NCI-H510A treated with DMSO at 0.1 percent for 48 hours (cell line): ENCODE measurements at regions not wholly inside any gene's neighbourhood (a gene's known extent, or its start where the extent isn't known, plus 50 kb on each side); places are given as distances from the start of the nearest gene placed in this dataset.
"Not testable (repeated sequence)": the region's sequence is repeated elsewhere in the genome, so short reads cannot be mapped to it uniquely, and the experiment has no call there.

ENCODE experiments used
- DNase-seq: peaks from one replicate; lab custom pipeline; 2025; lab: John Stamatoyannopoulos, UW

GRCh38 chr12:38016602-38017001, 300.0 kb upstream of the ALG10B start:
- no peak for DNase-seq

GRCh38 chr12:38025916-38026315, 290.7 kb upstream of the ALG10B start:
- DNase-seq, result no peak

DNA sequence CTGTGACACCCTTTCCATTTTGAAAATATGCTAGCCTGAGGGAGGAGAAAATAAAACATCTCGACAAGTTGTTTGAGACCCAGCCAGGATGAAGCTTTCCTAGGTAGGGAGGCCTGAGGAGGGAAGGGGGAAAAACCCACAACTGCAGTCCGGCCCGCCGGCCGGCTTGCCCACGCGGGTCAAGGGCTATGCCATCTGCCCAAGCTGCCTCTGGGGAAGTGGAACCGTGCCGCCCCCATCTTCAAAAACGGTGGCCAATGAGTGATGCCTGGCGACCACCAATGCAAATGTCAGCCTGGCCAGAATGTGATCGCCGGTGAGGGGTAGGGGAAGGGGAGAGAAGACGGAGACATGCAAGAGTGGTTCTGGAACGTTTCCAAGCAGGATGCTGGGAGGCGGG, 263.5 kb upstream of the ALG10B start:
- DNase-seq, result no peak

- DNase-seq, result no peak
These were observed 262.7 kb upstream of the ALG10B start for GRCh38 chr12:38053655-38054464.

DNA sequence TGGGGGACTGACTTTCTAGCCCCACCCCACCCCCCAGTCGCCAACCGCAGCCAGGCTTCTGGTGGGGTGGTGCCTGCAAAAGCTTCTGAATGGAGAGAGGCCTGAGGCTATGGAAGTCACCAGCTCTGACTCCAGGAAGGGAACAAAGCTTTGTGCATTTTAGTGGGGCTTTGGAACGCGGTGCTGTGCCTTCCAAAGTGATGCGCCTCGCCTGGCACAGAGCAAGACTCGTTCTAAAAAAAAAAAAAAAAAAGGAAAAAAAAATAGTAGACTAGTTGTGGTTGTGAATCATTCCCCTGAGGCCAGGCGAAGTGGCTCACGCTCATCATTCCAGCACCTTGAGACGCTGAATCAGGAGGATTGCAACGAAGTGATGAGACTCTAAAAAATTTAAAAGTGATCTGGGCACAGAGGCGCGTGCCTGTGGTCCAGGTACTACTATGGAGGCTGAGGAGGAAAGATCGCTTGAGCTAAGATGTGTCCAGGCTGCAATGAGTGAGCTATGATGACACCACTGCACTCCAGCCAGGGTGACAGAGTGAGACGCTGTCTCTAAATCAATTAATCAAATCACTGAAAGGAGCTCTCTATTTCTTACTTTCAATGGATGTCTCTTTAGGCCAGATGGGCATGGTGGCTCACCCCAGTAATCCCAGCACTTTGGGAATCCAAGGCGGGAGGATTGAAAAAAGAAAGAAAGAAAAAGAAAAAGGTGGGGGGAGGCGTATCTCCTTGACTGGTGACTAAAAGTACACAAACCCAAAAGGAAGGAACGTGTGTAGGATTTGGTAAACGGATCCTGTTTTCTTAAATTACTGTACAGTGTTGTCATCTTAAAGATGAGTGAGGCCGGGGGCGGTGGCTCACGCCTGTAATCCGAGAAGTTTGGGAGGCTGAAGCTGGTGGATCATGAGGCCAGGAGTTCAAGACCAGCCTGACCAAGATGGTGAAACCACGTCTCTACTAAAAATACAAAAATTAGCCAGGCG, 259.6 kb upstream of the ALG10B start:
- DNase-seq, result no peak

DNA sequence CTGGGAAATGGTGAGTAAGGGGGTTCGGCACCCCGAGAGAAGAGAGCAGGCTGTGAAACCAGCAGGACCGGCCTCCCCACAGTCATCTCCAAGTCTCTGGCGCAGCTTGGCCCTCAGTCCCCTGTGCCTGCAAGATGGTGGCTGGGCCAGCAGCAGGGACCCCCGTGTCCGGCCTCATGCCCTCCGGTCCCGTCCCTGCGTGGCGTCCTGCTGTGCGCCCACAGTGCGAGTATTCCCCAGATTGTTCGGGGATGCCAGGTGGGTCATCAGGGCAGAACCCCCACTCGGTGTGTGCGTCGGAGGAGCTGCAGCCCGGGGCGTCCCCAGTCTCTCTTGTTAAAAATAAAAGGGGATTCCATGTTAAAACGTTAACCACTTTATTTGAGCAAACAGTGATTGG, 216.9 kb upstream of the ALG10B start:
- DNase-seq, result no peak

DNA sequence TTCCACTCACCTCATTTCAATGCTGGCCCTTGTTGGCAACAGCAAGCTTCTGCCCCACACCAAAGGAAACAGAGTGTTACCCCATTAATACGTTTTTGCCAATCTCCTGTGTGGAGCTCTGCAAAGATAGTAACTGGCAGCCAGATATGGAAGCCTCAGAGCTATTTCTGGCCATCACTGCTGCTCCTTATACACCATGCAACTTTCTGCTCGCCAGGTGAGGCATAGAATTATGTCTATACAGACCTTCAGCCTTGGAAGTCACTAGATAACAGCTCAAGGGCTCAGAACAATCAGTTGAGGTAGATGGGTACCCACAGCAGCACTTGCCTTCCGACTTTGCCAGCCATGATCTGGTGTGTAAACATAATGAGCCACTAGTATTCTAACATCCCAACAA, 214.8 kb upstream of the ALG10B start:
- no peak for DNase-seq

- no peak for DNase-seq
These were observed 214.4 kb upstream of the ALG10B start for GRCh38 chr12:38102197-38102596.

DNA sequence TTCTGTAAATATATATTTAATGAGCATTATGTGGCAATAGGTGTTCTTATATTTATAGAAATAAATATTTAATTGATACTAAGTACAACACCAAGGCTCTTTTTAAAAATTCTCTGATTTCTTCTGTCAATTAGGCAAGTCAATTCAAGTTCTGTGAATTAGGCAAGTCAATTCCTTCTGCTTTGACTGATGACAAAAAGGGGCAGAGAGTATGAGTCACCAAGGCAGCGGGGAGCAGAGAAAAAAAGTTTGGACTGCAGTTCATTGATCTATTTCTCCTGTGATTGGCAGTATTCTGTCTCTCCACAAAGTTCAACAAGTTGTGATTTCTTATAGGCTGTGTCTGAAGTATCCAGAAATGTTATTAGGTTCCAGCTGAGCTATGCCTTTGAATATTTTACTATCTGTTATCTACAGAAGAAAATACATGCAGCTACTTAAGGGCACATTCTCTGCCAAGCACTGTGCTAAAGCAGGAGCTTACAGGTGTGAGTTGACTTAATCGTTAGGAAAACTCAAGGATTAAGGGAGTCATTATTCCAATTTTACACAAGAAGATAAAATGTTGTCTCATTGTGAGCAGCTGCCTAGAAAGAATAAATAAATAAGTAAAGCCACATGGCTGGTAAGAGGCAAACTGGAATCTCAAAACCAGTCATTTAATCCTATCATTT, 206.4 kb upstream of the ALG10B start:
- no peak for DNase-seq

- DNase-seq, result no peak
These were observed 202.6 kb upstream of the ALG10B start for GRCh38 chr12:38113991-38114390.

GRCh38 chr12:38116968-38117367, 199.6 kb upstream of the ALG10B start:
- DNase-seq, result no peak

DNA sequence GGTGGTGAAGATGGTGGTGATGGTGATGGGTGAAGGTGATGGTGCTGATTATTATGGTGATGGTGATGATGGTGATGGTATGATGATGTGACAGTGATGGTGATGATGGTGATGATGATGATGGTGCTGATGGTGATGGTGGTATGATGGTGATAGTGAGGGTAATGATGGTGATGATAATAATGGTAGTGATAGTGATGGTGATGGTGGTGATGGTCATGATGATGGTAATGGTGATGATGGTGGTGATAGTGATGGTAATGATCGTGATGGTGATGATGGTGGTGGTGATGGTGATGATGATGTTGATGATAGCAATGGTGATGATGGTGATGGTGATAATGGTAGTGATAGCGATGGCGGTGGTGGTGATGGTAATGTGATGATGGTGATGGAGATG, 197.9 kb upstream of the ALG10B start:
- DNase-seq, result no peak

DNA sequence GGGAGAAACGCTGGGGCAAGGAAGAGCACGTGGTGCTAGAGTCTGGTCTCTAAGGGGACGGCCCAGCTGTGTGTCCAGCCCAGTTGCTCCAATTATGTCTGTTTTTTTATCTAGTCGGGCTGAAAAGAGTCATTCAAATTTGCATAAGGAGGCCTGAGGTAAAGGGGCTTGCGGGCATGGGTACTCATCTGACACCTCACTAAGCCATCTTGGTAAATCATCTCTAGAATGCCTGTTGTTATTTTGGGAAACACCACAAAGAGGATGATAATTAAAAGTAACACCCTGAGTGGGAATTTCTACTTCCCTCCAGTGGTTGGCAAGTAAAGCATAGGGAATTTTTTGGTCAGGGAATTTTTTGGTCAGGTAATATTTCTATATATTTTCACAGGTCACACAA, 196.1 kb upstream of the ALG10B start:
- DNase-seq, result no peak

GRCh38 chr12:38123028-38123427, 193.5 kb upstream of the ALG10B start:
- DNase-seq, result not testable (repeated sequence)

GRCh38 chr12:38123566-38124246, 192.9 kb upstream of the ALG10B start:
- no peak for DNase-seq

- no peak for DNase-seq
These were observed 192.1 kb upstream of the ALG10B start for GRCh38 chr12:38124247-38125012.

GRCh38 chr12:38132139-38132538, 184.4 kb upstream of the ALG10B start:
- no peak for DNase-seq

- DNase-seq, result no peak
These were observed 179.3 kb upstream of the ALG10B start for GRCh38 chr12:38137287-38137686.

DNA sequence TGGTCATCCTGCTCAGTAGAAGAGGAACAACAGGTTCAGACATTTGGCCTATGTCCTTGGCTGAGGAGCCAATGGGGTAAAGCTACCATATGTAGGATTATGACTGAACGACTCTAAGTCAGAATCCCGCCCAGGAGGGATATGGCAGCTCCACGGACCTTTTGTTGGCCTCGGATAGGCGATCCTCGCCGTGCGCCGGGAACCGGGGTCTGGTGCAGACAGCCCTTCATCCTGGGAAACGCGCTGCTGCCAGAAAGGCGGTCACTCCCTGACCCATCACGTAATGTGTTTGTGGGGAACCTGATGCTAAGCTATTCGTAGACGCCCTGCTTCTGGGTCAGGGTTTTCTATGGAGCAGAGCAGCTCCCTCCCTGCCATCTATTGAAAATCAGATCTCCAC, 178.9 kb upstream of the ALG10B start:
- DNase-seq, result no peak

DNA sequence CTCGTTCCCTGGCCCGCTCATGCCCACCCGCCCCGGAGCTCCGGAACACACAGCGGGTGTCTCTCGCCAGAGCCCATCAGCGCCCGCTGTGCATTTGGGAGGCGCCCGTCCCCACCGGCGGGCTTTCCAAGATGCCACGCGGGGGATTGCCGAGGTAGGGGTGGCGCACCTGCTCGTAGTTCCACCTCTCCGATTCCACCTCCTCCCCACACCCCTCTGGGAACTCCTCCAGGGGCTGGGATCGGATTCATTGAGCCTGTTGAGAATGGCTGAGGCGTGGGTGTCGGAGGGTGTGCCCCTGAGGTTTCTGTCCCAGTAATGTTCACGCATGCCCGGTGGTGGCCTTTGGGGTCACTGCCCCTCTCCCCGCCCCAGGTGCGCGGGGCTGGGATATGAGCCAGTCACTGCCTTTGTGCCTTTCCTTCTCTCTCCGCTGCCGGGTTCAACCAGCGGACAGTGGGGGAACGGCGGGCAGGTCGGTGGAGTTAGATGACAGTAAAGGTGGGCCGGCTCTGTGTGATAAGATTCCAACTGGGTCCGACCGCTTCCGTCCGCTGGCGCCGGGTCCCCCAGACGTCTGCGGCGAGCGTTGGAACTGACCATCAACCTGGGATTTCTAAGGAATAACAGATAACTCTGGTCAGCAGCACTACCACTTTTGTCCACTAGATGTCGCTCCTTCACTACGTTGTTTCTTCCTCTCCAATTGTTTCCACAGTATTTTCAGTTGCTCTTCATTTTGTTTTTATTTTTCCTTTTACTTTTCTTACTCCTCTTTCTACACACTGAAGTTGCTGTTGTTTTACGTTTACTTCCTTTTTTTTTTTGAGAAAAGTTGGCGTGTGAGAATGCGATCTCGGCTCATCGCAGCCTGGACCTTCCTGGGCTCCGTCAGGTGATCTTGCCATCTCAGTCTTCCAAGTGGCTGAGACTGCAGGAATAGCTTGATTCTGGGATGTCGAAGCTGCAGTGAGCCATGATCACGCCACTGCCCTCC, 178.1 kb upstream of the ALG10B start:
- DNase-seq, result peak; percentile 54
